ENCODE measurements at regions not wholly inside any gene's neighbourhood (a gene's known extent, or its start where the extent isn't known, plus 50 kb on each side); places are given as distances from the start of the nearest gene placed in this dataset.

DNA sequence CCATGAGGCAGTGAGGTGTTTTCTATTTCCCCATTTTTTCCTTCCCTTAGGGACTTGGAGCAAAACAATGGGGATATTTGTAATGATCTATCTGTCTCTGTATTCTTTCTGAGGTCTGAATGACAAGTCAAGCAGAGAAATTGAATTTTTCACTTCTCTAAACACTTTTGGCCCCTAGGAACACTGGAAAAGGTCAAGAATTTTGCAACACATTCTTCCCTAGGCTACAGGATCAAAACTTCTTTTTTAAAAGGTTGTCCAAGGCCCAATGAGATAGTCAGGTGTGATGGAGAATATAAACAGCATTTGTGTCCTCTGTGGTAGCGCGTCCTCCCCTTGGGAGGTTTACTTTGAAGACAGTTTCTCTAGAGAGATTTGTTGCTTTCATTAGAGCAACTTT lies 620.5 kb downstream of the TLR4 start:
- intact Hi-C loops (cut with DNase I) = no loop called here
- DNase-seq (no peak), ATAC-seq (ENCODE audit: poor library complexity) (no peak)

DNA sequence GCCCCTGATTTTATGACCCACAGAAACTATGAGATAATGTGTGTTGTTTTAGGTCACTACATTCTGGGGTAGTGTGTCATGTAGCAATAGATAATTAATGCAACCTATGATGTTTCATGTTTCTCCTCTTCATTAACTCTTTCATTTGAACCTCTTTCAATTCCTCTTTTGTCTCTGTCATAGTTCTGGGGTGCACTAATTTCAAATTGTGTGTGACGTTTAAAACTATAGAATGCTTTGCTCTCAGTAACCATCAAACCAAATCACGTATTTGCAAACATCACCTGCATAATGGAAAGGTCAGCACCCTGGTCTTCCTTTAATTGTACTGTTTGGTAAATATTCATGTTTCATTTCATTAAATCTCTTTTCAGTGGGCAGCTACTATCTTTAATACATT lies 621.6 kb downstream of the TLR4 start:
- intact Hi-C loops (cut with DNase I) = no loop called here
- no peak for DNase-seq
- no peak for ATAC-seq (ENCODE audit: poor library complexity)

DNA sequence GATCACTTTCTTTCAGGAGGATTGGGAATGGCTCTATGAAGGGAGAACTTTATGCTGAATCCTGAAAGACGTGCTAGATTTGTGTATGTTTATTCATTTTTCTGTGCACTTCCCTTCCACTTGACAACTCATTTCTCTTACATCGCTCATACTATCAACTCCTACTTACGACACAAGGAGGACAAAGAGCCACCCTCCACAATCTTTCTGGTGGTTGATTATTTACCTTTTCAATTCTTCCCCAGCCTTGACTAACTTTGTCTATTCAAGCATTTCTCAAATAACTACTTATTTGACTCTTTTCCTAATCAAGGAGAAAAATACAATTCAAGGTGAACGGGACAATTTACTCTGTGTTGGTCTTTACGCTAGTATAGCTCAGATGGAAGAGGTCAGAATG lies 622.1 kb downstream of the TLR4 start:
- intact Hi-C loops (cut with DNase I) = no loop called here
- no peak for ATAC-seq (ENCODE audit: poor library complexity)

DNA sequence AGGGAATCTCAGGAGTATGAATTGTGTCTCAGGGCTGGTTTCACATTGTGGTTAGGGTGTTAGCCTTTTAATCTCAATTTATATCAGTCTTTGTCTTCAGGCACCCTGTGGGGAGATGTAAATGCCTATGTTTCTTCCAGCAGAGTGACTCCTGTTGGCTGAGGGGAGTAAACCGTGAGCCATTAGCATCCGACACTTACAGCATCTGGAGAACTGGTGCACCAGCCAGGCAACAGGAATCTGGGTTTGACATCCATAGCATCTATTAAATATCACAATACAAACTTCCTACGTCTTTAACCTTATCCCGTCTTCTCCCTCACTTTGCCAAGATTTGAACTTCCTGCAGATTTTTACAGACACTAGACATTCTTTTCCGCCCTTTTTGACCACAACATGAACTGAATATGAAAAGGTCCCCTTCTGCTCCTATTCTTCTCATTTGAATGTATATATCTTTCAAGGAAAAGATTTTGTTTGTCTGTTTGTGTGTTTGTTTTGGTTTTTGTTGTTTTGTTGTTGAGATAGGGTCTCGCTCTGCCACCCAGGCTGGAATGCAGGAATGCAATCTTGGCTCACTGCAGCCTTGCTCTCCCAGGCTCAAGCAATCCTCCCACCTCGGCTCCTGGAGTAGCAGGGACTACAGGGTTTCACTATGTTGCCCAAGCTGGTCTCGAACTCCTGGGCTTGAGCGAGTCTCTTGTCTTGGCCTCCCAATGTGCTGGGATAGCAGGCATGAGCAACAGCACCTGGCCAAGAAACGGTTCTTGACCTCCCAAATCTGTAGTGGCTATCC lies 626.2 kb downstream of the TLR4 start:
- DNase-seq = no peak
- intact Hi-C loops (cut with DNase I) = no loop called here
- ATAC-seq (ENCODE audit: poor library complexity) = no peak

More for the DNA sequence above, 622.1 kb downstream of the TLR4 start:
- DNase-seq = no peak

DNA sequence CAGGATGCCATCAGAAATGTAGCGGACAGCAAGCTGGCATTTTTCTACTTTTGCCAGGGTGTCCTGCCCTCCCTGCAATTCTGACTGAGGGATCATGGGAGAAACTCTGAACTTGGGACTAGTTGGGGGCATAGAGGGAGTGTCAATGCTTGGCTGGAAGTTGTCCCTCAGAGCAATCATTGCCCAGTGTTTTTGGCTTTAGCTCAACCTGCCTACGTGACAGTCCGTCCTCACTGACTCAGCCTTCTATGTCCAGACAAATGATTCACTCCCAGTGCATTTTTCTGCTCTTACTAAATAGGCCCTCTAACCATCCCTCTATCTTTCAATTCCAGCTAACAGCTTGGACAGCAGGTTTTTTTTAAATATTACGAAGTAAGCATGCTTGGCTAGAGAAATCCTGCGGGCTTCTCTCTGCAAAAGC lies 627.4 kb downstream of the TLR4 start:
- intact Hi-C loops (cut with DNase I) = no loop called here
- ATAC-seq (ENCODE audit: poor library complexity) (no peak), DNase-seq (no peak)

DNA sequence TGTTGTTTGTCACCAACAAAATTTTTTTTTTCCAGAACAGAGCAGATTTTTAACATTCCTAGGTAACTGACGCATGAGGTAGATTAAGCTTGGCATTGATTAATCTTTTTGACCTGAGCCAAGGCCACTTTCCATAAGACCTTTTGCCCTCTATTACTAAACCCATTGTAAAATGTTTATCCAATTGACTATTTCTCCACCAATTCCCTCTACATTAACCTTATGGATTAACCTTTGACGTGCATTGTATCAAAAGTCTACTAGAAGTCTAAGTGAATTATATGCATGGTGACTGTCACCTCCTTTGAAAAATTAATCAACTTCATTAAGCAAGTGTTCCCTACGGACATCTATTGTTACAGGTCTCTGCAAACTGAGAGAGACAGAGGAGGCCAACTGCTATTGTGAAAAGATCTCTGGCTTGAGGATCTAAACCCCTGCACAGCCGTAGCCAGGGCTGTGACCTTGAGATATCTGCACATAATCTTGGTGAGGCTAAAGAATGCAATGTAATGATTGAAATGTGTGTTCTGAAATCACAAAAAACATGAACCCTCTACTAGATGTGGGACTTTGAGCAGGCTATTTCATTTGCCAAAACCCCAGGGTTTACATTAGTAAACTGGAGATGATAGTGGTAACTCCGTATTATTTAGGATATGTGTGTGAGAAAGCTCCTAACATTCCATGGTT lies 632.2 kb downstream of the TLR4 start:
- intact Hi-C loops (cut with DNase I) = no loop called here
- ATAC-seq (ENCODE audit: poor library complexity) (no peak), DNase-seq (no peak)

DNA sequence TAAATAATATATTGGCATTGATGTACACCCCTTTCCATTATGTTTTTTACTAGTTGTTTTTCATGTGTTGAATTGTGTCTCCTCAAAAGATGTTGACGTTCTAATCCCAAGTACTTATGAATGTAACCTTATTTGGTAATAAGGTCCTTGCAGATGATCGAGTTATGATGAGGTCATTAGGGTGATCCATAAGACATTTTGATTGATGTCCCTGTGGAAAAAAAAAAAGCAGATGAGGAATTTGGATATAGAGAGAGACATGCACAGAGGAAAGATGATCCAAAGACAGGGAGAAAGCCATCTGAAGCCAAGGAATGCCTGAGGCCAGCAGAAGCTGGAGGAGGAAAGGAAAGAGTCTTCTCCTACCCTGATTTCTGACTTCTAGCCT lies 632.7 kb downstream of the TLR4 start:
- intact Hi-C loops (cut with DNase I) = no loop called here
- DNase-seq = no peak
- no peak for ATAC-seq (ENCODE audit: poor library complexity)

DNA sequence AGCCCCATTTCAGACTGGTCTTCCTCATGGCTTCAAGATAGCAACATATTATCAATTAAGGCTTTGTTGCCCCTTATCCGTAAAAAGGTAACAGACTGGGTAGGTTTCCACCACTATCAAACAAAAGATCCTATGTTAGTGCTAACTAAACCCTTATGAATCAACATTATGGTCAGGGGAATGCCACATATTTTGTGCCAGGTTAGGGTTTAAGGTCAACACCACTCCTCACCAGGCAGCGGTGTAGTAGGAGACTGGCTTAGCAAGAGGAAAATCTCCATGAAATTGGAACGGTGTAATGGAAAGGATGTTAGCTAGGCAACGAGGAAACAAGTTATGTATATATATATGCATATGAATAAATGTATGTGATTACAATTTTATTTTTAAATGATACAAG lies 655.8 kb downstream of the TLR4 start:
- intact Hi-C loops (cut with DNase I) = no loop called here
- ATAC-seq (ENCODE audit: poor library complexity) (no peak), DNase-seq (no peak)

DNA sequence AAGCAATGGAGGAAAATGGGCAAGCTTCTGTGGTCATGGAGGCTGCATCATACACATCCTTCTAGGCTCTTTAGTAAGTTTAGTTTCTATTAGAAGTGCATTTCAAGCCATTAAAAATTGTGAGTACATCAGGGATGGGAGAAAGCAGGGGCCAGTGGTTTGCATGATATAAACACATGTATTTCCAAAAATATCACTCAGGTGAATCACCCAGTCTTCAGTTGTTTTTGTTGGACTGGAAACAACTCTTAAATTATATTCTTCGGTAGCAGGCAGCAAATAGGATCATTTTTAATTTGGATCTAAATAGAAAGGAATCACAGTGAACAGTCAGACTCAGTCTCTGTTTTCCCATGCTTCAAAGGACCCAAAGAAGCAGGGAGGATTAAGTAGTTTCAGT lies 657.9 kb downstream of the TLR4 start:
- intact Hi-C loops (cut with DNase I) = no loop called here
- no peak for DNase-seq
- no peak for ATAC-seq (ENCODE audit: poor library complexity)

DNA sequence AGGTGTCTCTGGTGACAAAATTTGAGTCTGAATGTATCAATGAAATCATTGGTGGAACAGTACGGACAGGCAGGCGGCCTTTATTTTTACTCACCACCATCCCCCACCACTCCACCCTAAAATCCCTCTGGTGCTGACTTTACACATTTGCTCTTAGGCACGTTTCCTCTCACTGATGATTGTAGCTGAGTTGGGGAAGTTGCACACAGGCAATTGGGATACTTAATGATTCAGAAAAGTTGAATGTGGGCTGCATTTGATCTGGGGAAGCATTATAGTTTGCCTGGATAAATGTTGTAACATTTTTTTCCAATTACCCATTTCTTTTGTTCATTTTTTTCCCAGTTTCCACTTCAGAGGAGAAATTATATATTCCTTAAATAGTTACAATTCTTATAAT lies 658.4 kb downstream of the TLR4 start:
- intact Hi-C loops (cut with DNase I) = no loop called here
- DNase-seq = no peak

DNA sequence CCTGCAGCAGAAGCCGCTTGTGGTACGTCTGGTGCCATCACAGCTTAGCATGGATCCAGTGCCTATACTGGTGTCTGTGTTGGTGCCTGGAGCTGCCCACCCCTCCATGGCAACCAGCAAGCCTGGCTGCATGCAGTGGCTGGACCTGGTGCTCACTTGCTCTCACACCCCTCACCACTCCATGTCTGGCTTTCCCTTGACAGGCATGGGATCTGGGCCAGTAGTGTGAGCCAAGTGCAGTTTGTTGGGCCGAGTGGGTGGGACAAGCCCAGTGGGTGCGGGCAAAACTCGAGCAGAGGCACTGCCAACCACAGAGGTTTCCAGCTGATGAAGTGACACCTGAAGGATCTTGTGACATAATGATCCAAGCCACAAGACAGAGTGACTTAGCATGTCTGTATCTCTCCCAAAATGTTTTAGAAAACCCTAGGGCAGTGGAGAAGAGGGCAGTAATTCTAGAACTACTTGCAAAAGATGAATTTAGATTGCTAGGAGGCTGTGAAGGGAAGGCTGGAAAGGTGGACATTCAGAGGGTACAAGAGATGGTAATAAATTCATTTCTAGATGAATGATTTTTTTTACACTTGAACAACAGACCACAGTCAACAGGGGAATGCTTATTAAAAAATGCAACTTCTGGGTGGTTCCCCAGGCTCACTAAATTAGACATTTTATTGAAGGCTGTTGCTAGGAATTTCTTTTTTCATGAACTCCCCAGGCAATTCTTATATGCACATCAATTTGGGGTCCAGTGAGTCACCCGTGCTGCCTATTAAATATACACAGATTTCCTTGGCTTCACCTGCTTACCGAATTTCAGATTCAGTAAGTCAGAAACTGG lies 660.3 kb downstream of the TLR4 start:
- intact Hi-C loops (cut with DNase I) = no loop called here
- no peak for DNase-seq
- no peak for ATAC-seq (ENCODE audit: poor library complexity)

More for the DNA sequence above, 658.4 kb downstream of the TLR4 start:
- no peak for ATAC-seq (ENCODE audit: poor library complexity)

DNA sequence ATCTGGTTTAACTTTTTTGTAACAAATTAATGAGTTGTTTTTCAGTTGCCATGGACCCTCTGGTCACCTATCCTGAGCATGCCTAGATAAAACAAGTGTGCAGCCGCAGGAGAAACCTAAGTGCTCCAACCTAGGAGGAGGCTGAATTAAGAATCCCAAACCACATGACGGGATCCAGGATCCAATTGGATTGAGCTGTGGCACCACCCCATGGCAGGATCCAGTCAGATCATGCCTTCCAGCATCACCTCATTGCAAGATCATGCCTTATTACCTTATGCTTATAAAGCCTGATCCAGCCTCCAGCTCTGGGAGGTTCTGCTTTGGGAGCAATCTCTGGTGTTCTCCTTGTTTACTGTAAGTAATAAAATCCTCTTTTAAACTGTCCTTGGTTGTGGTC lies 662.0 kb downstream of the TLR4 start:
- DNase-seq = no peak
- intact Hi-C loops (cut with DNase I) = no loop called here
- no peak for ATAC-seq (ENCODE audit: poor library complexity)

DNA sequence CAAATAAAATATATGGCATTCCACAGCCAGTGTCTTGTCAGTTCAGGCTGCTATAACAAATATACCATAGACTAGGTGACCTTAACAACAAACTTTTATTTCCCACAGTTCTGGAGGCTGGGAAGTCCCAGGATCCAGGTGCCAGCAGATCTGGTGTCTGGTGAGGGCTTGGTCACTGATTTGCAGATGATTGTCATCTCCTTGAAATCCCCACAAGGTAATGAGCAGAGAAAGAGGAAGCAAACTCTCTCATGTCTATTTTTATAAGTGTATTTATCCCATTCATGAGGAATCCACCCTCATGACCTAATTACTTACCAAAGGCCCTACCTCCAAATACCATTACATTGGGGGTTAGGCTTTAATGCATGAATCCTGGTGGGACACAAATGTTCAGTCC lies 663.2 kb downstream of the TLR4 start:
- no peak for DNase-seq
- no peak for ATAC-seq (ENCODE audit: poor library complexity)
- intact Hi-C loops (cut with DNase I) = no loop called here

DNA sequence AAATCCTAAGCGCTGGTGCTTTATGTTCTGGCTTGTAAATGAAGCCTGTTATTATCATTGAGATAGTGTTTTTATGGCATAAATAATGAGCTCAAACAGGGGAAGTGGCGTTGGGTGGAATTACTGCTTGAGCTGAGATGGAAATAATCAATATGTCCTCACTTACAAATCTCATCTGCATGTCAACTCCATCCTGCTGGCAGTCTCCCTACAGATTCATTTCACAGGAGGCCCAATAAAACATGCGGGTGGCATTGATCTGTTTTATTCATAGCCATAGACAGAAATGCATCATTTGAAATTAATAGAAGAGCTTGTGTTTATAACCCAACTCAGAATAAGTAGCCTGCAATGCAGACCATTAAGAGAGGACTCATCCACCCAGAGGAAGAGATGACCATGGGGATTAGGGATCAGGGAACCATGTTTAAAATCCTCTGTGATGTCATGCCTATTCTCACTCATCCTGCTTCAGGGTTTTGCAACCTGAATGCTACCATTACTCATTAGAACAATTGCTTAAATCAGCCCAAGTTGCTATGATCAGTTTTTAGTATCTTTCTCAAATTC lies 680.4 kb downstream of the TLR4 start:
- intact Hi-C loops (cut with DNase I) = no loop called here
- no peak for ATAC-seq (ENCODE audit: poor library complexity)
- no peak for DNase-seq

DNA sequence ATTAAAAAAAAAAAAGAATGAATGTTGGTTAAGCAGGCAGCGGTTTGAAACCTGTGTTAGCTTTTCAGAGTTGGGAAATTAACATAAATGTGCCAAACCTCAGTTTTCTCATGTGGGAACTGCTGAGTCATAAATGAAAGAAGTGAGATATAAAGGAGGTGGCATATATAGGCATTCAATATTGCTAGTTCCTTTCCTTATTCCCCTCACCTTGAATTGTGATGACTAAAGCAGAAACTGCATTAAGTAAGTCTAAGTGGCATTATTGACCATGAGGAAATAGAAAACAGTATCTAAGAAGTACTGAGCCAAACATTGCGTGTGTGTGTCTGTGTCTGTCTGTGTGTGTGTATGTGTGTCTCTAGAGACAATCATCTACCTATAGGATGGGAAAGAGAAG lies 691.2 kb downstream of the TLR4 start:
- ATAC-seq (ENCODE audit: poor library complexity) (no peak), DNase-seq (no peak)
- intact Hi-C loops (cut with DNase I) = no loop called here

DNA sequence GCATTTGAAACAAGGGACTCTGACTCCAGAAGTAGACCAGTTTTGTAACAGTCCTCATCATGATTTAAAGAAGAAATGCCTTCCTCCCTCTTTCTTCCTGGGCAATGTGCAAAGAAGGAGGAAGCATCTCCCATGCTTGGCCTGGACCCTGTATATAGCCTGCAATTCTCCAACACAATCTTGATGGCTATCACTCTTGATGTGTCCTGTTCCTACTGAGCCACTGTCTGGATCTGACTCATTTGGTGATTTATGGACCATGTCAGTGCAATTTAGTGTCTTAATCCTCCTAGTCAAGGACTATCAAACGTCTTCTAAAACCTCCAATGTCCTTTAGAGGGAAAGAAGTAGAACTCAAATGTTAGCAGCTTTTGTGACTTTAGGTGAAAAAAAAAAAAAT lies 697.3 kb downstream of the TLR4 start:
- ATAC-seq (ENCODE audit: poor library complexity) (no peak), DNase-seq (no peak)
- intact Hi-C loops (cut with DNase I) = no loop called here

DNA sequence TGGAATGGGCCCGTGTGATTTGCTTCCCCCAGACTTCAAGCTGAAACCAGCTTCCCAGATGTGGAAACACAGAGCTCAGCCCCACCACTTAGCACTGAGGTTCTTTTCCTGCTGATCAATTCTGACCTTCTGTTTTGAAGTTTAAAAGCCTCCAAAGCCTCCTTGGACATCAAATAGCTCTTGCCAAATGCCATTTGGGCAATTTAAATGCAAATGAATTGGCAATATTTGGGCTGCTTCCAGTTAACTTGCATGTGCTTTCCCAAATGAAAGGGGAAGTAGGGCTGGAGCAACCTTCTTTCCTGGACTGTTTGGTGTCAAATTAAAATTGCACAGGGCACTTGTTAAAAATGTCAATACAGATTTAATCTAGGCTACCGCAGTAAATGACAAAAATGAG lies 710.5 kb downstream of the TLR4 start:
- no peak for ATAC-seq (ENCODE audit: poor library complexity)
- intact Hi-C loops (cut with DNase I) = no loop called here
- no peak for DNase-seq

DNA sequence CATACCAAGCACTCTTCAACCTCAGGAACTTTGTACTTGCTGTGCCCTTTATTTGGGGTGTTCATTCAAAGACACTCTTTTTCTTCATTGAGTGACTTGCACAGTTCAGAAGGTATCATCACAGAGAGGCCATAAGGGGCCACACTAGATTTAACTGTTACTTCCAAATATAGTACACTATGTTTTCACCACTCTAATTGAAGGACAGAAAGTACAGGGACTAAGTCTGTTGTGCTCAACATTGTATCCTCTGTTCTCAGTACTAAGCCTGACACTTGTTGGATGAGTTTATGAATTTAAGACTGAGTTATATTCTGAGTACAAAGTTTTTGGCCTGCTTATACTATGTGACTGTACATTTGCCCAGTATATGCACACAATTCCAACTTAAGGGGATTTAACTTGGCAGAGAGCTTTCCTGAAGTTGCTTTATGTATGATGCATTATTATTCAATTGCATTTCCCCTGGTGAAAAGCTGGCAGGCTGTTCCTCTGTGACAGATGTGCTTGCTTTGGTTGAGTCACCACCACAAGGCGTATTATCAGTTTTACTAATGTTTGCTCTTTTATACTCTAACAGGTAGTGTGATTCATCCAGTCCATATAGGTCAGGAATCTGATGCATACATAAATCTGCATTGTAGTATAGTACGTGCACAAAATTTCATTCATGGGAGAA lies 714.8 kb downstream of the TLR4 start:
- DNase-seq = no peak
- intact Hi-C loops (cut with DNase I) = no loop called here
- no peak for ATAC-seq (ENCODE audit: poor library complexity)

DNA sequence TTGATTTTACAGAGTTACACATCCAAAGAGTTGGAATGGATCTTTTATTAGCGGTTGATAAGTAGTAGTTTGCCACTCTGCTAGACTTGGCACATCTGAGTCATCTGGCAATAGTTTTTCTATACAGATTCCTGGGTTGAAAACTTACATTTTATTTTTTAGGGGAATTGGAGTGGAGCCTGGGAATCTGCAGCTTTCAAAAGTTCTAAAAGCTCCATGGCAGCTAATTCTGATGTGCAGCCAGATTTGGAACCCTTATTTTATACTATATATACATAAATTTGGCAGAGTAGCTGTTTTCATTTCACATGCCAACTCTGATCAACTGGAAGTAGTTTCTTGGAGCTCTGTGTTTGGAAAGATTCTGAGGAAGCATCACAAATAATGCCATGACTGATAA lies 715.5 kb downstream of the TLR4 start:
- no peak for ATAC-seq (ENCODE audit: poor library complexity)
- DNase-seq = no peak
- intact Hi-C loops (cut with DNase I) = no loop called here
